GM23338 (cell line): ENCODE measurements at regions not wholly inside any gene's neighbourhood (a gene's known extent, or its start where the extent isn't known, plus 50 kb on each side); places are given as distances from the start of the nearest gene placed in this dataset.

Experiments used
- ATAC-seq: fragments of 200-7000 bp; cut with Tn5 transposase; 3 replicates; pipeline ENCODE4 v1.9.1; 2020
- DNase-seq: peaks from one replicate; pipeline ENCODE4 v3.0.0-alpha.2; 2015; ENCODE audit warnings: low spot score
- H2AFZ ChIP-seq: fragments of 200-600 bp; sonication (generic); 2 replicates; pipeline ENCODE4 v1.8.0; 2016; ENCODE audit warnings: antibody characterized with exemption, mild to moderate bottlenecking, moderate library complexity
- H3F3A ChIP-seq: fragments of 200-600 bp; sonication (generic); replicated peaks from 2 replicates; pipeline ENCODE4 v1.8.0; 2017; ENCODE audit warnings: antibody characterized with exemption, mixed run types, low read depth
- H3K27ac ChIP-seq: fragments of 200-600 bp; sonication (generic); 2 replicates; pipeline ENCODE4 v1.6.1; 2016; ENCODE audit warnings: low read depth
- H3K27me3 ChIP-seq: fragments of 200-600 bp; sonication (generic); 2 replicates; pipeline ENCODE4 v1.8.0; 2016; ENCODE audit warnings: mild to moderate bottlenecking, mixed run types, moderate library complexity; ENCODE audit not compliant: insufficient read depth
- H3K36me3 ChIP-seq: fragments of 200-600 bp; sonication (generic); 2 replicates; pipeline ENCODE4 v1.8.0; 2016; ENCODE audit warnings: mild to moderate bottlenecking; ENCODE audit not compliant: insufficient read depth
- H3K4me1 ChIP-seq: fragments of 200-600 bp; sonication (generic); 2 replicates; pipeline ENCODE4 v1.8.0; 2016; ENCODE audit warnings: mild to moderate bottlenecking, moderate library complexity; ENCODE audit not compliant: insufficient read depth
- H3K4me2 ChIP-seq: fragments of 200-600 bp; sonication (generic); 2 replicates; pipeline ENCODE4 v1.7.1; 2017; ENCODE audit warnings: mixed run types
- H3K4me3 ChIP-seq: fragments of 200-600 bp; sonication (generic); 2 replicates; pipeline ENCODE4 v1.6.1; 2016; ENCODE audit warnings: mixed run types
- H3K79me2 ChIP-seq: fragments of 200-600 bp; sonication (generic); replicated peaks from 2 replicates; pipeline ENCODE4 v1.8.0; 2017; ENCODE audit warnings: mild to moderate bottlenecking; ENCODE audit not compliant: insufficient read depth
- H3K9me2 ChIP-seq: fragments of 200-600 bp; sonication (generic); 2 replicates; pipeline ENCODE4 v1.8.0; 2017; ENCODE audit not compliant: insufficient read depth
- H4K20me1 ChIP-seq: fragments of 200-600 bp; sonication (generic); replicated peaks from 2 replicates; pipeline ENCODE4 v1.8.0; 2017; ENCODE audit warnings: mild to moderate bottlenecking; ENCODE audit not compliant: insufficient read depth
- H3K27ac Mint-ChIP-seq: 2 replicates; pipeline ENCODE4 v1.8.0; 2020; ENCODE audit warnings: inconsistent platforms, mild to moderate bottlenecking, moderate library complexity, mixed read lengths
- H3K27me3 Mint-ChIP-seq: 3 replicates; pipeline ENCODE4 v1.8.0; 2022; ENCODE audit warnings: low read depth, mild to moderate bottlenecking, moderate library complexity, mixed read lengths, inconsistent platforms; ENCODE audit not compliant: insufficient read depth, poor library complexity
- H3K36me3 Mint-ChIP-seq: 3 replicates; pipeline ENCODE4 v1.8.0; 2021; ENCODE audit warnings: low read depth, mild to moderate bottlenecking, inconsistent platforms, moderate library complexity, mixed read lengths
- H3K4me1 Mint-ChIP-seq: 3 replicates; pipeline ENCODE4 v1.8.0; 2020; ENCODE audit warnings: mild to moderate bottlenecking, inconsistent platforms, mixed read lengths
- H3K4me3 Mint-ChIP-seq: 3 replicates; pipeline ENCODE4 v1.8.0; 2021; ENCODE audit warnings: moderate library complexity, mild to moderate bottlenecking, inconsistent platforms, mixed read lengths
- H3K9me3 Mint-ChIP-seq: 3 replicates; pipeline ENCODE4 v1.8.0; 2020; ENCODE audit warnings: moderate library complexity, mild to moderate bottlenecking, inconsistent platforms, mixed read lengths
- CTCF ChIP-seq, 2 experiments: fragments of 200-600 bp in 1 of 2; sonication (generic) in 1 of 2; conservative IDR thresholded peaks; 2 replicates each; pipeline versions ENCODE4 v1.5.1 to v1.6.1; 2016 to 2017; ENCODE audit warnings: antibody characterized with exemption in 2 of 2, low read depth in 2 of 2, mild to moderate bottlenecking in 2 of 2, moderate library complexity in 1 of 2
- ETS1 ChIP-seq: IDR thresholded peaks from 2 replicates; pipeline ENCODE4 v1.6.1; 2016; ENCODE audit warnings: antibody characterized with exemption
- REST ChIP-seq: IDR thresholded peaks from one replicate; pipeline ENCODE4 v1.6.1; 2018; ENCODE audit warnings: antibody characterized with exemption; ENCODE audit not compliant: unreplicated experiment

- TF ChIP-seq REST (no peak), ETS1 (no peak)
These were observed 172.7 kb downstream of the MRPL14 start (continued) for GRCh38 chr6:43954311-43955131.

GRCh38 chr6:43953794-43954310, 173.4 kb downstream of the MRPL14 start:
- DNase-seq: peak; percentile 73
- H3K27ac ChIP-seq: no peak overlapping the region
- H2AFZ ChIP-seq: no peak overlapping the region
- Mint-ChIP-seq H3K27ac (no peak overlapping the region), H3K36me3 (no peaks in the 10 kb centered on the region), H3K4me1 (peaks cover 3% of the 10 kb centered on the region; the same call in 1 of the 3 replicates), H3K4me3 (no peak overlapping the region), H3K9me3 (0 out of 3 replicates have a peak, but pooled peaks cover 4% of the 10 kb centered on the region), H3K27me3 (peaks cover 8% of the 10 kb centered on the region)
- no peaks in the 10 kb centered on the region for H3K9me2 ChIP-seq
- H3K27me3 ChIP-seq: no peaks in the 10 kb centered on the region
- no peaks in the 10 kb centered on the region for H3F3A ChIP-seq
- no peak overlapping the region for H3K4me3 ChIP-seq
- no peaks in the 10 kb centered on the region for H3K36me3 ChIP-seq
- ATAC-seq: peak; percentile 76
- H4K20me1 ChIP-seq: no peaks in the 10 kb centered on the region
- no peaks in the 10 kb centered on the region for H3K79me2 ChIP-seq
- H3K4me2 ChIP-seq: no peak overlapping the region
- H3K4me1 ChIP-seq: no peaks in the 10 kb centered on the region
- TF ChIP-seq CTCF (conservative IDR thresholded peaks at IDR 0.05; ENCODE audit: low read depth in 2 of 2) (peak; percentile 50 to 87), REST (no peak)
